Adrenal gland (tissue), 5 donors: ENCODE measurements at regions not wholly inside any gene's neighbourhood (a gene's known extent, or its start where the extent isn't known, plus 50 kb on each side); places are given as distances from the start of the nearest gene placed in this dataset.

Source experiments
- CTCF ChIP-seq, 6 experiments: fragments of 450-650 bp in 4 of 6; fragments of 200-600 bp in 2 of 6; sonication (generic) in 1 of 6; IDR thresholded peaks; 1 replicate in 5 of 6; 2 replicates in 1 of 6; pipeline versions ENCODE4 v1.5.1 to v1.8.0; 2016 to 2021; ENCODE audit warnings: antibody characterized with exemption in 6 of 6, mild to moderate bottlenecking in 2 of 6, moderate library complexity in 1 of 6
- POLR2A ChIP-seq, 2 donors: fragments of 450-650 bp; IDR thresholded peaks; one replicate each; pipeline ENCODE4 v1.6.1; 2017; ENCODE audit warnings: antibody characterized with exemption in 2 of 2, mild to moderate bottlenecking in 2 of 2, moderate library complexity in 1 of 2
- donor health status: DM: no; HTN: no; CAD: no.

DNA sequence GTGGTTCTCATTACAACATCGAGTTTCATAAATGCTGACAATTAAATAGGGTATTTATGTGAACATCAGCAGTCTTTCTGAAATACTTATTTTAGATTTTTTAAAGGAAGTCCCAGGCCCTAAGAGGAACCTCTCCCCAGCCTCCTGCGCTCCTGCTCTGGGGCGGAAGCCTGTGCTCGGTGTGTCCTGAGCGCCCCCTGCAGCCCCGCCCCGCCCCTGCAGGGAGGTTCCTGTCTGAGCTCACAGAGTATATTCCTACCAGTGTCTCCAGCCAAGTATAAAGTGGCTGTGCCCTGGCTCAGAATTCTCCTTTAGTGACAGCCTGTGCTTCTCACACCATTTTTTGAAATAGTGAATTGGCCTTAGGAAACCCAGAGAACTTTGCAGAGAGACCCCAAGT, 567.9 kb downstream of the GOLGA6L6 start:
- TF ChIP-seq CTCF (IDR thresholded peaks at IDR 0.05) (no peak), POLR2A (IDR thresholded peaks at IDR 0.05) (no peak)
